Esophagus muscularis mucosa (tissue), 4 donors: ENCODE measurements at regions not wholly inside any gene's neighbourhood (a gene's known extent, or its start where the extent isn't known, plus 50 kb on each side); places are given as distances from the start of the nearest gene placed in this dataset.

Source experiments
- DNase-seq: peaks from one replicate; pipeline ENCODE4 v3.0.0-alpha.2; 2017; ENCODE audit errors: extremely low spot score
- H3K27ac ChIP-seq, 4 donors: fragments of 200-600 bp; sonication (generic); replicated peaks in 1 of 4; 1 replicate in 3 of 4; 2 replicates in 1 of 4; pipeline ENCODE4 v1.5.1; 2016 to 2019; ENCODE audit warnings: mild to moderate bottlenecking in 1 of 4
- H3K27me3 ChIP-seq, 4 donors: fragments of 200-600 bp; sonication (generic); one replicate each; pipeline versions ENCODE4 v1.5.1 to v1.6.0; 2016 to 2019
- H3K36me3 ChIP-seq, 4 donors: fragments of 200-600 bp; sonication (generic); one replicate each; pipeline ENCODE4 v1.5.1; 2016 to 2019
- H3K4me1 ChIP-seq, 4 donors: fragments of 200-600 bp; sonication (generic); one replicate each; pipeline ENCODE4 v1.5.1; 2016 to 2019
- H3K4me3 ChIP-seq, 4 donors: fragments of 200-600 bp; sonication (generic); 1 replicate in 2 of 4; 2 replicates in 2 of 4; pipeline ENCODE4 v1.5.1; 2016 to 2019; ENCODE audit warnings: mild to moderate bottlenecking in 4 of 4, moderate library complexity in 1 of 4
- H3K9me3 ChIP-seq, 4 donors: fragments of 200-600 bp; sonication (generic); 1 replicate in 3 of 4; 2 replicates in 1 of 4; pipeline ENCODE4 v1.5.1; 2016 to 2019
- EP300 ChIP-seq: sonication (generic); formaldehyde crosslinking; IDR thresholded peaks from one replicate; pipeline ENCODE4 v1.6.1; 2017; ENCODE audit warnings: antibody characterized with exemption
- POLR2A ChIP-seq: fragments of 450-650 bp; IDR thresholded peaks from one replicate; pipeline ENCODE4 v1.6.1; 2017; ENCODE audit warnings: antibody characterized with exemption, moderate library complexity, mild to moderate bottlenecking, low read depth
- POLR2AphosphoS5 ChIP-seq, 2 donors: sonication (generic); formaldehyde crosslinking; IDR thresholded peaks; one replicate each; pipeline ENCODE4 v1.6.1; 2017; ENCODE audit warnings: antibody characterized with exemption in 2 of 2
- WGBS: methylation state at CpG from one replicate; pipeline ENCODE4 v1.1.5; 2018; 5-methylcytosine and 5-hydroxymethylcytosine counted together
- intact Hi-C: fragments of 100-400 bp; cut with DNase I; formaldehyde crosslinking; loops from one replicate; pipeline ENCODE4 v1.15.1; 2023
- TF ChIP-seq, protein P1 (sequence below), 3 experiments: fragments of 200-600 bp in 2 of 3; fragments of 450-650 bp in 1 of 3; sonication (generic) in 2 of 3; IDR thresholded peaks; one replicate each; pipeline ENCODE4 v1.5.1; 2017 to 2019; ENCODE audit warnings: antibody characterized with exemption in 3 of 3, mild to moderate bottlenecking in 2 of 3, moderate library complexity in 1 of 3

DNA sequence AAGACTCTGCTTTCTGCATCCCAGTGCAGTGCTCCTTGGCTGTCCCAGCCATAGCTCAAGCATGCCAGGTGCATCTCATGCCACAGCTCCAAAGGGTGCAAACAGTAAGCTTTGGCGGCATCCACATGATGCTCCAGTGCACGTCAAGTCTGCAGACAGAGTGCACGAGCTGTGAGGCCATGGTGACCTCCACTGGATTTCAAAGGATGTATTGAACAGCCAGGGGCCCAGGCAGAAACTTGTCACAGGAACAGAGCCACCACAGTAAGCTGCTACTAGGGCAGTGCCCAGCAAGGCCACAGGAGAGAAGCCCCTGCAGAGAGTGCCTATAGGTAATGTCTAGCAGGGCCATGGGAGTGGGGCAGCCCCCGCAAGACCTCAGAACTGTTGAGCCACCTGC, 206.8 kb upstream of the DDI1 start:
- Histone ChIP-seq H3K27me3 (no peaks in the 10 kb centered on the region), H3K9me3 (peaks cover 0 to 12% (median 0%) of the 10 kb centered on the region in 4 donors), H3K4me1 (no peaks in the 10 kb centered on the region), H3K27ac (no peak overlapping the region), H3K36me3 (no peaks in the 10 kb centered on the region), H3K4me3 (no peak overlapping the region)
- TF ChIP-seq POLR2AphosphoS5 (IDR thresholded peaks at IDR 0.05) (no peak), POLR2A (no peak), EP300 (no peak)
- TF ChIP-seq, protein P1, sequence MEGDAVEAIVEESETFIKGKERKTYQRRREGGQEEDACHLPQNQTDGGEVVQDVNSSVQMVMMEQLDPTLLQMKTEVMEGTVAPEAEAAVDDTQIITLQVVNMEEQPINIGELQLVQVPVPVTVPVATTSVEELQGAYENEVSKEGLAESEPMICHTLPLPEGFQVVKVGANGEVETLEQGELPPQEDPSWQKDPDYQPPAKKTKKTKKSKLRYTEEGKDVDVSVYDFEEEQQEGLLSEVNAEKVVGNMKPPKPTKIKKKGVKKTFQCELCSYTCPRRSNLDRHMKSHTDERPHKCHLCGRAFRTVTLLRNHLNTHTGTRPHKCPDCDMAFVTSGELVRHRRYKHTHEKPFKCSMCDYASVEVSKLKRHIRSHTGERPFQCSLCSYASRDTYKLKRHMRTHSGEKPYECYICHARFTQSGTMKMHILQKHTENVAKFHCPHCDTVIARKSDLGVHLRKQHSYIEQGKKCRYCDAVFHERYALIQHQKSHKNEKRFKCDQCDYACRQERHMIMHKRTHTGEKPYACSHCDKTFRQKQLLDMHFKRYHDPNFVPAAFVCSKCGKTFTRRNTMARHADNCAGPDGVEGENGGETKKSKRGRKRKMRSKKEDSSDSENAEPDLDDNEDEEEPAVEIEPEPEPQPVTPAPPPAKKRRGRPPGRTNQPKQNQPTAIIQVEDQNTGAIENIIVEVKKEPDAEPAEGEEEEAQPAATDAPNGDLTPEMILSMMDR (IDR thresholded peaks at IDR 0.05), result no peak
- WGBS, result 92% methylated on average over 4 of the region's 4 CpGs
- DNase-seq, result no peak
- intact Hi-C loops, result no loop called here

DNA sequence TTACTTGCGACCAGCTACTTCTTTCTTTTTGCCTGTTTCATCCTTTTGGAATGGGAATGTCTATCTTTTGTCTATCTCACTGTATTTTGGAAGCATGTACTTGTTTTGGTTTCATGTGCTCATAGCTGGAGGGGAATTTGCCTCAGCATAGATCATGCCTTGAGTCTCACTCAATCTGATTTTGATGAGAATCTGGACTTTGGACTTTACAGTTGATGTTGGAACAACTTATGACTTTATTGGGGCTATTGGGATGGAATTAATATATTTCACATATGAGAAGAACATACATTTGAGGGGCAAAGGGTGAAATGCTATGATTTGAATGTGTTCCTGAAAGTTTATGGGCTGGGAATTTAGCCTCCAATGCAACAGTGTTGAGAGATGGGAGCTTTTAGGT, 206.2 kb upstream of the DDI1 start:
- H3K9me3 ChIP-seq, result peaks cover 0 to 12% (median 0%) of the 10 kb centered on the region in 4 donors
- intact Hi-C loops, result no loop called here
- no peak overlapping the region for H3K4me3 ChIP-seq
- no peaks in the 10 kb centered on the region for H3K4me1 ChIP-seq
- H3K36me3 ChIP-seq, result no peaks in the 10 kb centered on the region
- no peak for TF ChIP-seq POLR2A
- TF ChIP-seq POLR2AphosphoS5 (IDR thresholded peaks at IDR 0.05), result no peak
- TF ChIP-seq, protein P1 (IDR thresholded peaks at IDR 0.05), result no peak
- no peak for TF ChIP-seq EP300
- no peaks in the 10 kb centered on the region for H3K27me3 ChIP-seq
- no peak overlapping the region for H3K27ac ChIP-seq
- 96% methylated on average over 1 of the region's 1 CpG for WGBS
- no peak for DNase-seq

DNA sequence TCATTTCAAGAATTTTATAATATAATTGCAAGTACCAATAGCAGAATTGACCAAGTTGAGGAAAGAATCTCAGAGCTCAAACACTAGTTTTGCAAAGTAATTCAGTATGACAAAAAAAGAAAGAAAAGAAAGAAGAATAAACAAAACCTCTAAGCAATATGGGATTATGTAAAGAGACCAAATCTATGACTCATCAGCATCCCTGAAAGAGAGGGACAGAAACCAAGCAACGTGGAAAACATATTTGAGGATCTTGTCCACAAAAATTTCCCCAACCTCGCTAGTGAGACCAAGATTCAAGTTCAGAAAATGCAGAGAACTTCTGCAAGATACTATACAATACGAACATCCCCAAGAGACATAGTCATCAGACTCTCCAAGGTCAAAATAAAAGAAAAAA, 203.7 kb upstream of the DDI1 start:
- WGBS, result 95% methylated on average over 3 of the region's 3 CpGs
- TF ChIP-seq, protein P1 (IDR thresholded peaks at IDR 0.05), result no peak
- TF ChIP-seq EP300 (no peak), POLR2A (no peak), POLR2AphosphoS5 (IDR thresholded peaks at IDR 0.05) (no peak)
- Histone ChIP-seq H3K36me3 (no peaks in the 10 kb centered on the region), H3K27me3 (no peaks in the 10 kb centered on the region), H3K4me1 (no peaks in the 10 kb centered on the region), H3K9me3 (peaks cover 0 to 12% (median 0%) of the 10 kb centered on the region in 4 donors), H3K27ac (no peak overlapping the region), H3K4me3 (no peak overlapping the region)
- DNase-seq, result no peak
- intact Hi-C loops, result no loop called here

- WGBS, result 69% methylated on average over 6 of the region's 6 CpGs
- no peak overlapping the region for H3K27ac ChIP-seq
- intact Hi-C loops, result no loop called here
- no peak for DNase-seq
- no peaks in the 10 kb centered on the region for H3K9me3 ChIP-seq
- no peaks in the 10 kb centered on the region for H3K27me3 ChIP-seq
- peaks cover 6 to 17% (median 12%) of the 10 kb centered on the region in 4 donors for H3K4me1 ChIP-seq
- no peaks in the 10 kb centered on the region for H3K36me3 ChIP-seq
- no peak overlapping the region for H3K4me3 ChIP-seq
- TF ChIP-seq EP300 (no peak), POLR2A (no peak), POLR2AphosphoS5 (IDR thresholded peaks at IDR 0.05) (no peak)
- TF ChIP-seq, protein P1 (IDR thresholded peaks at IDR 0.05), result no peak
Measured at GRCh38 chr11:103842191-103842590, 194.2 kb upstream of the DDI1 start.

GRCh38 chr11:103842795-103843194, 193.6 kb upstream of the DDI1 start:
- intact Hi-C loops, result no loop called here
- TF ChIP-seq POLR2A (no peak), EP300 (no peak), POLR2AphosphoS5 (IDR thresholded peaks at IDR 0.05) (no peak)
- TF ChIP-seq, protein P1 (IDR thresholded peaks at IDR 0.05), result no peak
- Histone ChIP-seq H3K4me3 (no peak overlapping the region), H3K27ac (no peak overlapping the region), H3K36me3 (no peaks in the 10 kb centered on the region), H3K9me3 (no peaks in the 10 kb centered on the region), H3K27me3 (no peaks in the 10 kb centered on the region), H3K4me1 (peaks cover 6 to 17% (median 12%) of the 10 kb centered on the region in 4 donors)
- no peak for DNase-seq
- 53% methylated on average over 2 of the region's 2 CpGs for WGBS
